ENCODE measurements at regions not wholly inside any gene's neighbourhood (a gene's known extent, or its start where the extent isn't known, plus 50 kb on each side); places are given as distances from the start of the nearest gene placed in this dataset.

DNA sequence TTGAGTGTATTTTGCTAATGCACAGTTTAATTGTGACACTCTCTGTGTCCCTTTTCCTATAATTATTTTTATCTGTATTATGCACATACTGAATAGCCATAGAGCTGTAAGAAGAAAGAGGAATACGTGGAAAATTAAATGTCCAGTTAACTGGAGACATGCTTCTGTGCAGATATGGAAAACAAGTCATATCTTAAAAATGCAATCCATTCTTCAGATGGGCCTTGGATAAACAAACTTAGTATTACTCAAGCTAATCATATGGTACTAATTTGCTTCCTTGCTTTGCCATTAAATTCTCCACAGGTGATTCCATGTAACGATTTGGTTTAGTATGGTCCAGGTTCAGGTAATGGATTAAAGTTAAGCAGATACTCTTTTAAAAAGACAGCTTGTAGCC lies 201.2 kb upstream of the CELF2 start:
- TF ChIP-seq, protein P1, sequence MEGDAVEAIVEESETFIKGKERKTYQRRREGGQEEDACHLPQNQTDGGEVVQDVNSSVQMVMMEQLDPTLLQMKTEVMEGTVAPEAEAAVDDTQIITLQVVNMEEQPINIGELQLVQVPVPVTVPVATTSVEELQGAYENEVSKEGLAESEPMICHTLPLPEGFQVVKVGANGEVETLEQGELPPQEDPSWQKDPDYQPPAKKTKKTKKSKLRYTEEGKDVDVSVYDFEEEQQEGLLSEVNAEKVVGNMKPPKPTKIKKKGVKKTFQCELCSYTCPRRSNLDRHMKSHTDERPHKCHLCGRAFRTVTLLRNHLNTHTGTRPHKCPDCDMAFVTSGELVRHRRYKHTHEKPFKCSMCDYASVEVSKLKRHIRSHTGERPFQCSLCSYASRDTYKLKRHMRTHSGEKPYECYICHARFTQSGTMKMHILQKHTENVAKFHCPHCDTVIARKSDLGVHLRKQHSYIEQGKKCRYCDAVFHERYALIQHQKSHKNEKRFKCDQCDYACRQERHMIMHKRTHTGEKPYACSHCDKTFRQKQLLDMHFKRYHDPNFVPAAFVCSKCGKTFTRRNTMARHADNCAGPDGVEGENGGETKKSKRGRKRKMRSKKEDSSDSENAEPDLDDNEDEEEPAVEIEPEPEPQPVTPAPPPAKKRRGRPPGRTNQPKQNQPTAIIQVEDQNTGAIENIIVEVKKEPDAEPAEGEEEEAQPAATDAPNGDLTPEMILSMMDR (IDR thresholded peaks at IDR 0.05): no peak
- no peak for TF ChIP-seq EP300 (IDR thresholded peaks at IDR 0.05)
